Stomach (tissue), 4 donors: ENCODE measurements at regions not wholly inside any gene's neighbourhood (a gene's known extent, or its start where the extent isn't known, plus 50 kb on each side); places are given as distances from the start of the nearest gene placed in this dataset.

Experiments
- CTCF ChIP-seq, 7 experiments: fragments of 450-650 bp in 4 of 7; fragments of 200-600 bp in 3 of 7; sonication (generic) in 3 of 7; IDR thresholded peaks; one replicate each; pipeline ENCODE4 v1.5.1; 2016 to 2019; ENCODE audit warnings: antibody characterized with exemption in 7 of 7, control low read depth in 2 of 7, mild to moderate bottlenecking in 1 of 7
- POLR2A ChIP-seq, 4 donors: fragments of 450-650 bp; IDR thresholded peaks; one replicate each; pipeline ENCODE4 v1.6.1; 2016; ENCODE audit warnings: antibody characterized with exemption in 4 of 4, control low read depth in 2 of 4, mild to moderate bottlenecking in 1 of 4, moderate library complexity in 1 of 4

- TF ChIP-seq POLR2A (IDR thresholded peaks at IDR 0.05) (no peak), CTCF (IDR thresholded peaks at IDR 0.05) (no peak)
Measured at GRCh38 chr18:67652288-67652687, 135.8 kb upstream of the DSEL start.
